Nephron progenitor cell (in vitro differentiated cells): ENCODE measurements at regions not wholly inside any gene's neighbourhood (a gene's known extent, or its start where the extent isn't known, plus 50 kb on each side); places are given as distances from the start of the nearest gene placed in this dataset.

Experiments used
- DNase-seq: peaks from one replicate; pipeline ENCODE4 v3.0.0; 2021
- H3K27ac Mint-ChIP-seq: 2 replicates; pipeline ENCODE4 v1.8.0; 2021; ENCODE audit warnings: mild to moderate bottlenecking, moderate library complexity, mixed read lengths
- H3K27me3 Mint-ChIP-seq: 2 replicates; pipeline ENCODE4 v1.8.0; 2021; ENCODE audit warnings: mild to moderate bottlenecking, low read depth, mixed read lengths; ENCODE audit not compliant: poor library complexity
- H3K36me3 Mint-ChIP-seq: 2 replicates; pipeline ENCODE4 v1.8.0; 2021; ENCODE audit warnings: low read depth, mixed read lengths
- H3K4me1 Mint-ChIP-seq: 2 replicates; pipeline ENCODE4 v1.8.0; 2021; ENCODE audit warnings: mixed read lengths
- H3K4me3 Mint-ChIP-seq: 2 replicates; pipeline ENCODE4 v1.8.0; 2021; ENCODE audit warnings: mild to moderate bottlenecking, moderate library complexity, mixed read lengths
- H3K9me3 Mint-ChIP-seq: 2 replicates; pipeline ENCODE4 v1.8.0; 2021; ENCODE audit warnings: mild to moderate bottlenecking, moderate library complexity, mixed read lengths
- CTCF ChIP-seq: fragments of 200-600 bp; sonication (generic); IDR thresholded peaks from 2 replicates; pipeline ENCODE4 v1.5.0; 2021; ENCODE audit warnings: antibody characterized with exemption

GRCh38 chr12:125254236-125254635 lies 189.0 kb downstream of the AACS start:
- peaks cover 5% of the 10 kb centered on the region for H3K36me3 Mint-ChIP-seq
- H3K4me1 Mint-ChIP-seq = peaks cover 44% of the 10 kb centered on the region
- peaks cover 8% of the 10 kb centered on the region for H3K9me3 Mint-ChIP-seq
- no peak for TF ChIP-seq CTCF
- DNase-seq = no peak
- H3K4me3 Mint-ChIP-seq = no peak overlapping the region
- H3K27ac Mint-ChIP-seq = no peak overlapping the region
- peaks cover 36% of the 10 kb centered on the region for H3K27me3 Mint-ChIP-seq

GRCh38 chr12:125254856-125255255 lies 189.6 kb downstream of the AACS start:
- H3K4me3 Mint-ChIP-seq = no peak overlapping the region
- DNase-seq = no peak
- TF ChIP-seq CTCF = no peak
- peaks cover 5% of the 10 kb centered on the region for H3K36me3 Mint-ChIP-seq
- no peak overlapping the region for H3K27ac Mint-ChIP-seq
- peaks cover 8% of the 10 kb centered on the region for H3K9me3 Mint-ChIP-seq
- peaks cover 44% of the 10 kb centered on the region for H3K4me1 Mint-ChIP-seq
- H3K27me3 Mint-ChIP-seq = peaks cover 36% of the 10 kb centered on the region

- Mint-ChIP-seq H3K4me3 (no peak overlapping the region), H3K36me3 (peaks cover 5% of the 10 kb centered on the region), H3K27me3 (peaks cover 36% of the 10 kb centered on the region), H3K4me1 (peaks cover 40% of the 10 kb centered on the region), H3K27ac (no peak overlapping the region), H3K9me3 (peaks cover 8% of the 10 kb centered on the region)
- no peak for TF ChIP-seq CTCF
- DNase-seq = no peak
These were observed 190.8 kb downstream of the AACS start for GRCh38 chr12:125255935-125256633.

- Mint-ChIP-seq H3K4me3 (no peak overlapping the region), H3K9me3 (peaks cover 8% of the 10 kb centered on the region), H3K4me1 (peaks cover 42% of the 10 kb centered on the region), H3K36me3 (peaks cover 5% of the 10 kb centered on the region), H3K27me3 (peaks cover 36% of the 10 kb centered on the region), H3K27ac (no peak overlapping the region)
- no peak for TF ChIP-seq CTCF
- DNase-seq = no peak
These were observed 191.3 kb downstream of the AACS start for GRCh38 chr12:125256634-125256936.

GRCh38 chr12:125259178-125259867 lies 194.1 kb downstream of the AACS start:
- peak; percentile 15 for DNase-seq
- no peak overlapping the region for H3K27ac Mint-ChIP-seq
- H3K36me3 Mint-ChIP-seq = peaks cover 13% of the 10 kb centered on the region
- no peak for TF ChIP-seq CTCF
- peaks cover 25% of the 10 kb centered on the region for H3K27me3 Mint-ChIP-seq
- H3K4me1 Mint-ChIP-seq = peaks cover 29% of the 10 kb centered on the region
- peaks cover 18% of the 10 kb centered on the region for H3K9me3 Mint-ChIP-seq
- H3K4me3 Mint-ChIP-seq = no peak overlapping the region

- DNase-seq = no peak
- Mint-ChIP-seq H3K36me3 (peaks cover 9% of the 10 kb centered on the region), H3K9me3 (peaks cover 14% of the 10 kb centered on the region), H3K4me1 (peaks cover 26% of the 10 kb centered on the region), H3K27me3 (peaks cover 14% of the 10 kb centered on the region), H3K27ac (no peak overlapping the region), H3K4me3 (no peak overlapping the region)
- TF ChIP-seq CTCF = no peak
These were observed 197.6 kb downstream of the AACS start for GRCh38 chr12:125262851-125263250.
